ENCODE measurements at regions not wholly inside any gene's neighbourhood (a gene's known extent, or its start where the extent isn't known, plus 50 kb on each side); places are given as distances from the start of the nearest gene placed in this dataset.
A peak's percentile ranks its signal among the peaks of the same experiment; 100 is the strongest.

DNA sequence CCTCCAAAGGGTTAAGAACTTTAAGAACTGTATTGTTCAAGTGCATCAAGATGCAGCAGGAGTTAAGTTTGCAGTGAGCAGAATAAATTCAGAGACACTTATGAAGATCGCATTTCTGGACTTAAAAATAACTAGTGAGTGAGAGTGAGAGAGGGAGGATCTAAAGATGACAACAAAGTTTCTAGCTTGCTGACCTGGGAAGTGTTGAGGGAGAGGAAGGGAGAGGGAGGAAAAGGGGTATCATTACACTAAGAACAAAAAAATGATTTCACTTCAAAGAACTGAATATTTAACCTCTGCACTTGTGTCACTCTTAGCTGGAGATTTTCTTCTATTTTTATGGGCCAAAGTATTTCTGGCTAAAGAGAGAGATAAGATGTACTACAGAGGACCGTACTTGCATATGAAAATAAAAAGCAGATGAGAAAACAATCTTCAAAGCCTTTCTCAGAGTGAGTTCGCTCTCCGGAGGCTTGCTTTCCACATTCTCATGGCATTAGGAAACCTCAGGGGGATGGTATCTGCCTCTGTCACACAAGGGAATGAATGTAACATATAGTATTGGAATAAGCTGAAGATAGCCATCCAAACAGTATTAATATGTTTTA is 91.4 kb upstream of the TJP1 start:
- Histone ChIP-seq H3K9me3 (no peaks in the 10 kb centered on the region), H3K36me3 (no peaks in the 10 kb centered on the region), H3K27me3 (no peaks in the 10 kb centered on the region), H3K4me3 (no peak overlapping the region), H3K27ac (no peak overlapping the region), H3K4me1 (peaks cover 0 to 18% (median 4%) of the 10 kb centered on the region in 4 donors)
- WGBS, 2 donors (ENCODE audit: low coverage in 1 of 2) = 52 to 69% methylated on average over 4 of the region's 4 CpGs
- DNase-seq = no peak
- in situ Hi-C loops (cut with MboI; ENCODE audit: low pct_ligation_motif_present in 1 of 4, low pct_unique_long_range_greater_than_20kb in 1 of 4, low sequenced_read_pairs in 3 of 4) (no loop called here), intact Hi-C loops (cut with DNase I; ENCODE audit: low total_unique reads) (no loop called here)
- TF ChIP-seq EP300 (IDR thresholded peaks at IDR 0.05; ENCODE audit: low read depth) = no peak
- TF ChIP-seq CTCF (IDR thresholded peaks at IDR 0.05) = no peak
- no peak for TF ChIP-seq POLR2AphosphoS5 (IDR thresholded peaks at IDR 0.05)
- TF ChIP-seq POLR2A (IDR thresholded peaks at IDR 0.05) = no peak

DNA sequence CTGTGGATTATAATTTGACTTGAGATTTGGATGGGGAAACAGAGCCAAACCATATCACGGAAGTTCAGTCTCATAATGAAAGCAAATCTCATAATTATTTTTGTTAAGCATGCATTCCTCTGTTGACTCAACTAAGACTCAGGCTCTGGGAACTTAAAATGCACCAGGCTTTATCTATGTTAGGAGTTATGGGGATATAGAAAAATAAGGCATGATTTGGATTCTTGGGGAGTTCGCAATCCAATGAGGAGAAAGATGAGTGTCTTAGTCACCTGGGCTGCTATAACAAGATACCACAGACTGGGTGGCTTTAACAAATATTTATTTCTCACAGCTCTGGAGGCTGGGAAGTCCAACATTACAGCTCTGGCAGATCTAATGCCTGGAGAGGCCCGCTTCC is 89.4 kb upstream of the TJP1 start:
- no peak for TF ChIP-seq POLR2A (IDR thresholded peaks at IDR 0.05)
- TF ChIP-seq CTCF (IDR thresholded peaks at IDR 0.05) = no peak
- no peak for TF ChIP-seq POLR2AphosphoS5 (IDR thresholded peaks at IDR 0.05)
- TF ChIP-seq EP300 (IDR thresholded peaks at IDR 0.05; ENCODE audit: low read depth) = no peak
- no peak overlapping the region for H3K27ac ChIP-seq
- H3K4me1 ChIP-seq = peaks cover 0 to 18% (median 4%) of the 10 kb centered on the region in 4 donors
- in situ Hi-C loops (cut with MboI; ENCODE audit: low pct_ligation_motif_present in 1 of 4, low pct_unique_long_range_greater_than_20kb in 1 of 4, low sequenced_read_pairs in 3 of 4) = no loop called here
- 84 to 88% methylated on average over 2 to 3 of the region's 3 CpGs for WGBS, 2 donors (ENCODE audit: low coverage in 1 of 2)
- no peaks in the 10 kb centered on the region for H3K27me3 ChIP-seq
- H3K9me3 ChIP-seq = no peaks in the 10 kb centered on the region
- no peaks in the 10 kb centered on the region for H3K36me3 ChIP-seq
- no peak overlapping the region for H3K4me3 ChIP-seq
- no peak for DNase-seq
- intact Hi-C loops (cut with DNase I; ENCODE audit: low total_unique reads) = no loop called here

- TF ChIP-seq CTCF (IDR thresholded peaks at IDR 0.05) = no peak
- TF ChIP-seq POLR2AphosphoS5 (IDR thresholded peaks at IDR 0.05) = peak in 1 of 3 donors; percentile 26
- 27 to 39% methylated on average over 3 of the region's 3 CpGs for WGBS, 2 donors (ENCODE audit: low coverage in 1 of 2)
- in situ Hi-C loops (cut with MboI; ENCODE audit: low pct_ligation_motif_present in 1 of 4, low pct_unique_long_range_greater_than_20kb in 1 of 4, low sequenced_read_pairs in 3 of 4) = no loop called here
- no peak overlapping the region for H3K4me3 ChIP-seq
- no peaks in the 10 kb centered on the region for H3K27me3 ChIP-seq
- intact Hi-C loops (cut with DNase I; ENCODE audit: low total_unique reads) = no loop called here
- H3K4me1 ChIP-seq = peaks cover 0 to 18% (median 4%) of the 10 kb centered on the region in 4 donors
- peak; percentile 19 for DNase-seq
- no peaks in the 10 kb centered on the region for H3K9me3 ChIP-seq
- H3K36me3 ChIP-seq = no peaks in the 10 kb centered on the region
- H3K27ac ChIP-seq = no peak overlapping the region
Measured at GRCh38 chr15:29910068-29910467, 87.8 kb upstream of the TJP1 start.

- Histone ChIP-seq H3K9me3 (no peaks in the 10 kb centered on the region), H3K27me3 (no peaks in the 10 kb centered on the region), H3K36me3 (no peaks in the 10 kb centered on the region), H3K4me3 (no peak overlapping the region), H3K27ac (no peak overlapping the region), H3K4me1 (peaks cover 0 to 7% (median 2%) of the 10 kb centered on the region in 4 donors)
- intact Hi-C loops (cut with DNase I; ENCODE audit: low total_unique reads) (no loop called here), in situ Hi-C loops (cut with MboI; ENCODE audit: low pct_ligation_motif_present in 1 of 4, low pct_unique_long_range_greater_than_20kb in 1 of 4, low sequenced_read_pairs in 3 of 4) (no loop called here)
- TF ChIP-seq EP300 (IDR thresholded peaks at IDR 0.05; ENCODE audit: low read depth) = no peak
- TF ChIP-seq CTCF (IDR thresholded peaks at IDR 0.05) = no peak
- no peak for TF ChIP-seq POLR2AphosphoS5 (IDR thresholded peaks at IDR 0.05)
- TF ChIP-seq POLR2A (IDR thresholded peaks at IDR 0.05) = no peak
- no peak for DNase-seq
- 61 to 63% methylated on average over 3 to 4 of the region's 4 CpGs for WGBS, 2 donors (ENCODE audit: low coverage in 1 of 2)
Measured at GRCh38 chr15:29904757-29905417, 82.6 kb upstream of the TJP1 start.

Measured in transverse colon (tissue), 4 donors.